Nephron (organoid): ENCODE measurements at regions not wholly inside any gene's neighbourhood (a gene's known extent, or its start where the extent isn't known, plus 50 kb on each side); places are given as distances from the start of the nearest gene placed in this dataset.

Experiments
- H3K27ac Mint-ChIP-seq, 3 experiments: 2 replicates each; pipeline ENCODE4 v1.8.0; 2020; ENCODE audit warnings: mixed read lengths in 3 of 3, mild to moderate bottlenecking in 2 of 3, moderate library complexity in 1 of 3
- H3K27me3 Mint-ChIP-seq: 2 replicates; pipeline ENCODE4 v1.8.0; 2021; ENCODE audit warnings: low read depth, mild to moderate bottlenecking, moderate library complexity, mixed read lengths
- H3K36me3 Mint-ChIP-seq: 2 replicates; pipeline ENCODE4 v1.8.0; 2020; ENCODE audit warnings: low read depth, mixed read lengths
- H3K4me1 Mint-ChIP-seq: 2 replicates; pipeline ENCODE4 v1.8.0; 2020; ENCODE audit warnings: mixed read lengths
- H3K4me3 Mint-ChIP-seq, 3 experiments: 2 replicates each; pipeline ENCODE4 v1.8.0; 2020; ENCODE audit warnings: mild to moderate bottlenecking in 3 of 3, mixed read lengths in 3 of 3, moderate library complexity in 2 of 3
- H3K9me3 Mint-ChIP-seq: 2 replicates; pipeline ENCODE4 v1.8.0; 2020; ENCODE audit warnings: mixed read lengths
- TF ChIP-seq, protein P1 (sequence below), 3 experiments: fragments of 200-600 bp; sonication (generic); IDR thresholded peaks; one replicate each; pipeline ENCODE4 v1.5.0; 2021; ENCODE audit warnings: antibody characterized with exemption in 3 of 3; ENCODE audit not compliant: unreplicated experiment in 3 of 3

DNA sequence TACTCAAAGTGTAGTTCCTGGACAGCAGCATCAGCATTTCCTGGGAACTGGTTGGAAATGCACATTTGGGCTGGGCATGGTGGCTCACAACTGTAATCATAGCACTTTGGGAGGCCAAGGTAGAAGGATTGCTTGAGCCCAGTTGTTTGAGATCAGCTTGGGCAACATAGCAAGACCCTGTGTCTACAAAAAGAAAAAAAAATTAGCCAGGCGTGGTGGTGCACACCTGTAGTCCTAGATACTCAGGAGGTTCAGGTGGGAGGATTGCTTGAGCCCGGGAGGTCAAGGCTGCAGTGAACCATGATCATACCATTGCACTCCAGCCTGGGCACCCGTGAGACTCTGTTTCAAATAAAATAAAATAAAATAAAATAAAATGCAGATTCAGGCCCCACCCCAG is 156.2 kb downstream of the CDC5L start:
- peaks cover 41% of the 10 kb centered on the region for H3K27me3 Mint-ChIP-seq
- H3K9me3 Mint-ChIP-seq = no peaks in the 10 kb centered on the region
- TF ChIP-seq, protein P1, sequence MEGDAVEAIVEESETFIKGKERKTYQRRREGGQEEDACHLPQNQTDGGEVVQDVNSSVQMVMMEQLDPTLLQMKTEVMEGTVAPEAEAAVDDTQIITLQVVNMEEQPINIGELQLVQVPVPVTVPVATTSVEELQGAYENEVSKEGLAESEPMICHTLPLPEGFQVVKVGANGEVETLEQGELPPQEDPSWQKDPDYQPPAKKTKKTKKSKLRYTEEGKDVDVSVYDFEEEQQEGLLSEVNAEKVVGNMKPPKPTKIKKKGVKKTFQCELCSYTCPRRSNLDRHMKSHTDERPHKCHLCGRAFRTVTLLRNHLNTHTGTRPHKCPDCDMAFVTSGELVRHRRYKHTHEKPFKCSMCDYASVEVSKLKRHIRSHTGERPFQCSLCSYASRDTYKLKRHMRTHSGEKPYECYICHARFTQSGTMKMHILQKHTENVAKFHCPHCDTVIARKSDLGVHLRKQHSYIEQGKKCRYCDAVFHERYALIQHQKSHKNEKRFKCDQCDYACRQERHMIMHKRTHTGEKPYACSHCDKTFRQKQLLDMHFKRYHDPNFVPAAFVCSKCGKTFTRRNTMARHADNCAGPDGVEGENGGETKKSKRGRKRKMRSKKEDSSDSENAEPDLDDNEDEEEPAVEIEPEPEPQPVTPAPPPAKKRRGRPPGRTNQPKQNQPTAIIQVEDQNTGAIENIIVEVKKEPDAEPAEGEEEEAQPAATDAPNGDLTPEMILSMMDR (IDR thresholded peaks at IDR 0.05; ENCODE audit: unreplicated experiment in 3 of 3) = no peak

GRCh38 chr6:44545224-44545623 is 157.7 kb downstream of the CDC5L start:
- H3K27me3 Mint-ChIP-seq = peaks cover 52% of the 10 kb centered on the region
- no peak overlapping the region for H3K4me3 Mint-ChIP-seq
- no peaks in the 10 kb centered on the region for H3K36me3 Mint-ChIP-seq
- TF ChIP-seq, protein P1 (IDR thresholded peaks at IDR 0.05; ENCODE audit: unreplicated experiment in 3 of 3) = no peak
- H3K9me3 Mint-ChIP-seq = no peaks in the 10 kb centered on the region
- H3K4me1 Mint-ChIP-seq = peaks cover 9% of the 10 kb centered on the region
- H3K27ac Mint-ChIP-seq = no peak overlapping the region

More for the DNA sequence above, 156.2 kb downstream of the CDC5L start:
- H3K4me1 Mint-ChIP-seq = peaks cover 9% of the 10 kb centered on the region
- H3K4me3 Mint-ChIP-seq = no peak overlapping the region
- H3K27ac Mint-ChIP-seq = no peak overlapping the region
- H3K36me3 Mint-ChIP-seq = no peaks in the 10 kb centered on the region

GRCh38 chr6:44548319-44548718 is 160.8 kb downstream of the CDC5L start:
- Mint-ChIP-seq H3K4me3 (no peak overlapping the region), H3K27ac (no peak overlapping the region), H3K36me3 (no peaks in the 10 kb centered on the region), H3K4me1 (no peaks in the 10 kb centered on the region), H3K27me3 (peaks cover 64% of the 10 kb centered on the region), H3K9me3 (no peaks in the 10 kb centered on the region)
- TF ChIP-seq, protein P1 (IDR thresholded peaks at IDR 0.05; ENCODE audit: unreplicated experiment in 3 of 3) = no peak

DNA sequence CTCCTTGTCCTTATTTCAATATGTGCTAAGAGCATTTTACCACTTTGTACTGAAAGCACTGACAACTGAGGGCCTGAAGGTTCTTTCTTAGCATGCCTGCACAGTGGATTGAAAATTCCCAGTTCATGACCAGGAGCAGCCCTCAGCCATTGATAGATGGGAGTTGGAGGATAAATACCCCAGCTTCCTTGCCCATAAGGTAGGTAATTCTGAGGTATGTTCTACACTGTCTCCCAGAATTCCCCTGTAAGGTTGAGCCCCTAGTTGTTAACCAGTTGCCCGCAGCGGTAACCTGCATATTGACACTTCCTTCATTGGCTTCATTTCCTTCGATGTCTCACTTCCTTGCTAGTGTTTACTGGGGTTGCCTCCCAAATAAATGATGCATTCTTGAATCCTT is 162.0 kb downstream of the CDC5L start:
- H3K36me3 Mint-ChIP-seq = no peaks in the 10 kb centered on the region
- H3K4me1 Mint-ChIP-seq = no peaks in the 10 kb centered on the region
- TF ChIP-seq, protein P1 (IDR thresholded peaks at IDR 0.05; ENCODE audit: unreplicated experiment in 3 of 3) = no peak
- no peaks in the 10 kb centered on the region for H3K9me3 Mint-ChIP-seq
- no peak overlapping the region for H3K4me3 Mint-ChIP-seq
- no peak overlapping the region for H3K27ac Mint-ChIP-seq
- peaks cover 67% of the 10 kb centered on the region for H3K27me3 Mint-ChIP-seq

DNA sequence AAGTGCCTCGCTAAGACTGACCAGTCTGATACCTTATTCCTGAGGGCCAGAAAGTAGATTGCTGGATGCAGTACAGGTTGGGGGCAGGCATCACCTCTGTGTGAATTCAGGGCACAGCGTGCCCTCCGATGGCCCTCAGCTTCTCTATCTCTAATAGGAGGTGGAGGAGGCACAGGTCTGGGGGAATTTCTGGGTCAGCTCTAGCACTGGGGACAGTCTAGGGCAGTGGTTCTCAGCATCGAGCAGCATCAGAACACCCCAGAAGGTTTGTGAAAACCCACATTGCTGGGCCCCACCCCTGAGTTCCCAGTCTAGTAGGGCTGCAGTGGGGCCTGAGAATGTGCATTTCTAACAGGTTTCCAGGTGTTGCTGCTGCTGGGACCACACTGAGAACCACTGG is 166.7 kb downstream of the CDC5L start:
- peaks cover 89% of the 10 kb centered on the region for H3K27me3 Mint-ChIP-seq
- H3K27ac Mint-ChIP-seq = no peak overlapping the region
- peaks cover 35% of the 10 kb centered on the region for H3K4me1 Mint-ChIP-seq
- no peak overlapping the region for H3K4me3 Mint-ChIP-seq
- peaks cover 3% of the 10 kb centered on the region for H3K36me3 Mint-ChIP-seq
- H3K9me3 Mint-ChIP-seq = no peaks in the 10 kb centered on the region
- TF ChIP-seq, protein P1 (IDR thresholded peaks at IDR 0.05; ENCODE audit: unreplicated experiment in 3 of 3) = no peak

DNA sequence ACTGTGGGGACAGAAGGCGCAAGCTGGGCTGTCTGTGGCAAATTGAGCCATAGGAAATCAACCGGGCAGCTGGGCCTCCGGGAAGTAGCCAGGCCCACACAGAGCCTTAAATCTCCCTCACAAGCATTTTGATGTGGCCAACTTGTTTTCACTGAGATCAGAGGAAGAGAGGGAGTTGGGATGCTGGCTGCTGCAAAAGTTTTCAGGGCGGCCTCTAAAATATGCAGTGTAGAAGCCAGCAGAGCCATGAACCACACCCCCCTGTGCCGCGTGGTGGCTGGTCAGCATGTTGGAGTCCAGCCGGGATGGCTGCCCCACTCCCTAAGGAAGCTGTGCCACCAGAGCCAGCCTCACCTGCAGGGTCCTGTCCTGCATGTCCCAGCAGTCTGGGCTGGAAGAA is 167.4 kb downstream of the CDC5L start:
- Mint-ChIP-seq H3K27me3 (peaks cover 90% of the 10 kb centered on the region), H3K36me3 (peaks cover 3% of the 10 kb centered on the region), H3K4me3 (no peak overlapping the region), H3K4me1 (peaks cover 41% of the 10 kb centered on the region), H3K9me3 (no peaks in the 10 kb centered on the region), H3K27ac (no peak overlapping the region)
- TF ChIP-seq, protein P1 (IDR thresholded peaks at IDR 0.05; ENCODE audit: unreplicated experiment in 3 of 3) = no peak
